ENCODE measurements at regions not wholly inside any gene's neighbourhood (a gene's known extent, or its start where the extent isn't known, plus 50 kb on each side); places are given as distances from the start of the nearest gene placed in this dataset.

- no peak overlapping the region for H3K27ac ChIP-seq (ENCODE audit: low read length)
- in situ Hi-C loops (cut with HindIII; ENCODE audit: low pct_unique_long_range_greater_than_20kb, low sequenced_read_pairs) = no loop called here
- BruUV-seq (replicated peaks) = no TSS peak
- no peaks in the 10 kb centered on the region for H3K27me3 ChIP-seq (ENCODE audit: control insufficient read depth, insufficient read depth, low read length)
- POLR2A ChIA-PET = no interaction called here
- no peaks in the 10 kb centered on the region for H3K9me3 ChIP-seq (ENCODE audit: control insufficient read depth, insufficient read depth, low read depth, low read length)
- CTCF ChIA-PET = no interaction called here
- no peak for TF ChIP-seq CTCF (IDR thresholded peaks at IDR 0.05)
- intact Hi-C loops (cut with micrococcal nuclease; ENCODE audit: unreplicated experiment) = no loop called here
- no peaks in the 10 kb centered on the region for H3K4me1 ChIP-seq (ENCODE audit: control insufficient read depth, insufficient read depth, low read length)
- no peak overlapping the region for H3K4me3 ChIP-seq (ENCODE audit: low read depth in 2 of 2, low read length in 2 of 2)
- H3K36me3 ChIP-seq (ENCODE audit: control insufficient read depth, insufficient read depth, low read length) = no peaks in the 10 kb centered on the region
- ATAC-seq (no peak), DNase-seq (ENCODE audit: low read depth, low spot score) (no peak)
These were observed 1592.7 kb downstream of the TECRL start for GRCh38 chr4:62816566-62816965.

GRCh38 chr4:62814510-62815047 is 1594.7 kb downstream of the TECRL start:
- intact Hi-C loops (cut with micrococcal nuclease; ENCODE audit: unreplicated experiment) (no loop called here), in situ Hi-C loops (cut with HindIII; ENCODE audit: low pct_unique_long_range_greater_than_20kb, low sequenced_read_pairs) (no loop called here)
- TF ChIP-seq SIN3A (IDR thresholded peaks at IDR 0.05; ENCODE audit: borderline replicate concordance, insufficient read depth, low read depth, low read length) (no peak), POLR2AphosphoS5 (IDR thresholded peaks at IDR 0.05; ENCODE audit: low read depth, low read length) (no peak), TCF7L2 (IDR thresholded peaks at IDR 0.05; ENCODE audit: low read depth, low read length) (no peak), REST (IDR thresholded peaks at IDR 0.05; ENCODE audit: insufficient read depth in 1 of 2, low read depth in 2 of 2, low read length in 1 of 2) (no peak), CTCF (IDR thresholded peaks at IDR 0.05) (no peak)
- no TSS peak for BruUV-seq (replicated peaks)
- H3K9me3 ChIP-seq (ENCODE audit: control insufficient read depth, insufficient read depth, low read depth, low read length) = no peaks in the 10 kb centered on the region
- CTCF ChIA-PET = no interaction called here
- no peaks in the 10 kb centered on the region for H3K4me1 ChIP-seq (ENCODE audit: control insufficient read depth, insufficient read depth, low read length)
- DNase-seq (ENCODE audit: low read depth, low spot score) (no peak), ATAC-seq (no peak)
- no peak overlapping the region for H3K27ac ChIP-seq (ENCODE audit: low read length)
- H3K27me3 ChIP-seq (ENCODE audit: control insufficient read depth, insufficient read depth, low read length) = no peaks in the 10 kb centered on the region
- no peak overlapping the region for H3K4me3 ChIP-seq (ENCODE audit: low read depth in 2 of 2, low read length in 2 of 2)
- POLR2A ChIA-PET = no interaction called here
- no peaks in the 10 kb centered on the region for H3K36me3 ChIP-seq (ENCODE audit: control insufficient read depth, insufficient read depth, low read length)

GRCh38 chr4:62806816-62807215 is 1602.4 kb downstream of the TECRL start:
- intact Hi-C loops (cut with micrococcal nuclease; ENCODE audit: unreplicated experiment) = no loop called here
- in situ Hi-C loops (cut with HindIII; ENCODE audit: low pct_unique_long_range_greater_than_20kb, low sequenced_read_pairs) = no loop called here
- no peaks in the 10 kb centered on the region for H3K4me1 ChIP-seq (ENCODE audit: control insufficient read depth, insufficient read depth, low read length)
- ChIA-PET POLR2A (no interaction called here), CTCF (no interaction called here)
- H3K36me3 ChIP-seq (ENCODE audit: control insufficient read depth, insufficient read depth, low read length) = no peaks in the 10 kb centered on the region
- H3K27ac ChIP-seq (ENCODE audit: low read length) = no peak overlapping the region
- no peak for ATAC-seq
- BruUV-seq (replicated peaks) = no TSS peak
- H3K27me3 ChIP-seq (ENCODE audit: control insufficient read depth, insufficient read depth, low read length) = no peaks in the 10 kb centered on the region
- no peak for DNase-seq (ENCODE audit: low read depth, low spot score)
- no peak overlapping the region for H3K4me3 ChIP-seq (ENCODE audit: low read depth in 2 of 2, low read length in 2 of 2)
- H3K9me3 ChIP-seq (ENCODE audit: control insufficient read depth, insufficient read depth, low read depth, low read length) = no peaks in the 10 kb centered on the region
- TF ChIP-seq CTCF (IDR thresholded peaks at IDR 0.05) (no peak), SIN3A (IDR thresholded peaks at IDR 0.05; ENCODE audit: borderline replicate concordance, insufficient read depth, low read depth, low read length) (no peak), TCF7L2 (IDR thresholded peaks at IDR 0.05; ENCODE audit: low read depth, low read length) (no peak), REST (IDR thresholded peaks at IDR 0.05; ENCODE audit: insufficient read depth in 1 of 2, low read depth in 2 of 2, low read length in 1 of 2) (no peak), POLR2AphosphoS5 (IDR thresholded peaks at IDR 0.05; ENCODE audit: low read depth, low read length) (no peak)

Data from Panc1 (cell line).